ENCODE measurements at regions not wholly inside any gene's neighbourhood (a gene's known extent, or its start where the extent isn't known, plus 50 kb on each side); places are given as distances from the start of the nearest gene placed in this dataset.

- DNase-seq (ENCODE audit: low read depth): no peak
- Histone ChIP-seq H3K4me3 (ENCODE audit: low read depth, low read length) (no peak overlapping the region), H3K36me3 (ENCODE audit: control insufficient read depth, insufficient read depth, low read length) (no peaks in the 10 kb centered on the region), H3K27me3 (ENCODE audit: control insufficient read depth, insufficient read depth, low read length) (no peaks in the 10 kb centered on the region)
- ChIA-PET POLR2A (no interaction called here), CTCF (no interaction called here)
- no peak for TF ChIP-seq CTCF (IDR thresholded peaks at IDR 0.05; ENCODE audit: insufficient read depth, low read depth, low read length)
These were observed 594.1 kb downstream of the BRD1 start for GRCh38 chr22:49233507-49234100.

GRCh38 chr22:49232319-49233067 is 595.2 kb downstream of the BRD1 start:
- H3K27me3 ChIP-seq (ENCODE audit: control insufficient read depth, insufficient read depth, low read length): no peaks in the 10 kb centered on the region
- ChIA-PET POLR2A (no interaction called here), CTCF (no interaction called here)
- TF ChIP-seq CTCF (IDR thresholded peaks at IDR 0.05; ENCODE audit: insufficient read depth, low read depth, low read length): no peak
- H3K4me3 ChIP-seq (ENCODE audit: low read depth, low read length): no peak overlapping the region
- no peaks in the 10 kb centered on the region for H3K36me3 ChIP-seq (ENCODE audit: control insufficient read depth, insufficient read depth, low read length)
- no peak for DNase-seq (ENCODE audit: low read depth)

DNA sequence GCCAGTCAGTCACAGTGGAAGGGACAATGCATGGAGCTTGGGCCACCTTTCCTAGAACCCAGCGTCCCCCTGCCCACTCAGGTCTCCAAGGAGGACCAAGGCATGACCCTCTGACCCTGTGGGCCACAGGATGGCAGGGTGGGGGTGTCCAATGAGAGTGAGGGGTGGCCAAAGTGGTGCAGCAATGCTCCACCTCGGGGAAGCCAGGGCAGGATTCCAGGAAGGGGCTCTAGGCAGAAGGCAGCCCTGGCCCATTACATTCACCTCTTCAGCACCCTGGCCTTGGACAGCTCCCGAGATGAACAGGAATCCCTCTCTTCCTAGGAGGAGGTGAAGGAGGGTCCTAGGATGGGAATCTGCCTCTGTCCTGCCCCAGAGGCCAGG is 597.5 kb downstream of the BRD1 start:
- ChIA-PET POLR2A (no interaction called here), CTCF (no interaction called here)

DNA sequence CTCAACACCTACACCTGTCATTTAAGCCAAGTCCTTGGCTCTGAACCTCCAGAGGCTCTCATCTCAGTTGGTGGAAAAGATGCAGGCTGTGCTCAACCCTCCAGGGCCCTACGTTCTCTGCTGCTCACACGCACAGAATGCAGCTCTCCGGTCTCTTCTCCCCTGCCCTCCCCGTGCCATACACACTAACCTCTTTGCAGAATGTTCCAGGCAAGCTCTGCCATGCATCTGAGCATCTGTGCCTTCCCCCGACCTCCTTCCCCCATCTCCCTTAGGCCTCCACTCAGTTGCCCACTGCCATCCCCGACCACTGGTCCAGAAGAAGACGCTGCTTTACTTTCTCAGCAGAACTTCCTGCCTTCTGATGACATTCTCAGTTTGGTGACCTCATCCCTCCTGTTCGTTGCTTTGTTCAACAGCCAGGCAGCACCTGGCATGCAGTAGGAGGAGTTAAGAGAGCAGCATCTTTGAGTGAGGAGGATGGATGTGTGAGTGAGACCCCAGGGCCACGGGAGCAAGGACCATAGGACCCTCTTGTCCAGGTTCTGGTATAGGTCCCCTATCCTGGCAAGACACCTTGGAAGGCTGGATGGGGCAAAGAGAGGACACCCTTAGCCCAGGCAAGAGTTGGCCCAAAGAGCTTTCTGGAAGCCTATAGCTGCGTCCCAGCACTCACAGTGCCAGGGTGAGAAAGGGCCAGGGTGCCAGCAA is 598.0 kb downstream of the BRD1 start:
- TF ChIP-seq CTCF (IDR thresholded peaks at IDR 0.05; ENCODE audit: insufficient read depth, low read depth, low read length): no peak
- ChIA-PET POLR2A (no interaction called here), CTCF (no interaction called here)
- Histone ChIP-seq H3K27me3 (ENCODE audit: control insufficient read depth, insufficient read depth, low read length) (no peaks in the 10 kb centered on the region), H3K4me3 (ENCODE audit: low read depth, low read length) (no peak overlapping the region), H3K36me3 (ENCODE audit: control insufficient read depth, insufficient read depth, low read length) (no peaks in the 10 kb centered on the region)
- DNase-seq (ENCODE audit: low read depth): no peak

More for the DNA sequence above, 597.5 kb downstream of the BRD1 start:
- H3K27me3 ChIP-seq (ENCODE audit: control insufficient read depth, insufficient read depth, low read length): no peaks in the 10 kb centered on the region
- H3K36me3 ChIP-seq (ENCODE audit: control insufficient read depth, insufficient read depth, low read length): no peaks in the 10 kb centered on the region
- H3K4me3 ChIP-seq (ENCODE audit: low read depth, low read length): no peak overlapping the region
- TF ChIP-seq CTCF (IDR thresholded peaks at IDR 0.05; ENCODE audit: insufficient read depth, low read depth, low read length): no peak
- DNase-seq (ENCODE audit: low read depth): no peak

DNA sequence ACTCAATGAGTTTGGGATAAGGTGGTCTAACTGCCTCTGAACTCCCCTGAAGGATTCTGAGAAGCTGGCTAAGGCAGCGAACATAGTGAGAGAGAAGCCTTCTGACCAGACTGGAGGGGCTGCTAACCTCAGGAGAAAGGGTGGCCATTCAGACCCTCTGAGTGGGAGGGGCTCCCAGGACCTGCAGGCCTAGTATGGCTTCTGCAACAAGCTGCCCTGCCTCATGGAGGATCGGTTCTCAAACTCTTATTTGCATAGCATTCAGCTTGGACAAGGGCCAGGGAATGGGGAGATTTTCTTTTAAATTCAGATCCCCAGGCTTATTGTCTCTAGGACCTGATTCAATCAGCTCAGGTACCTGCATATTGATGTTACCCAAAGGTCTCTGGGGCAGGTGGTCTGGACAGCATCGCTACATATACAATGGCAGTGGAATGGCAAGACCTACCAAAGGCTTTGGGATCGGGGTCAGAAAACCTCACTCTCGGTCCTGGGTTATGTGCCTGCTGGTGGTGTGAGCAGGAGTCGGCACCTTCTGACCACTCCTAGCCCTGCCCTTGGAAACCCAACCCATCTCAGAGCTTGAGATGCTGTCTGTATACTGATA is 599.1 kb downstream of the BRD1 start:
- POLR2A ChIA-PET: no interaction called here
- no peaks in the 10 kb centered on the region for H3K36me3 ChIP-seq (ENCODE audit: control insufficient read depth, insufficient read depth, low read length)
- H3K4me3 ChIP-seq (ENCODE audit: low read depth, low read length): no peak overlapping the region
- DNase-seq (ENCODE audit: low read depth): no peak
- CTCF ChIA-PET: interaction anchor here (0.7 kb wide), 1 partner anchor 298 kb away, joined by 3 read pairs; no protein-coding TSS in a partner anchor
- H3K27me3 ChIP-seq (ENCODE audit: control insufficient read depth, insufficient read depth, low read length): no peaks in the 10 kb centered on the region
- no peak for TF ChIP-seq CTCF (IDR thresholded peaks at IDR 0.05; ENCODE audit: insufficient read depth, low read depth, low read length)

Measured in BJ (cell line).